HG03520 (cell line): ENCODE measurements at regions not wholly inside any gene's neighbourhood (a gene's known extent, or its start where the extent isn't known, plus 50 kb on each side); places are given as distances from the start of the nearest gene placed in this dataset.
A peak's percentile ranks its signal among the peaks of the same experiment; 100 is the strongest.
"Not testable (repeated sequence)": the region's sequence is repeated elsewhere in the genome, so short reads cannot be mapped to it uniquely, and the experiment has no call there.

Experiments used
- ATAC-seq: cut with Tn5 transposase; IDR thresholded peaks from one replicate; pipeline ENCODE4 v1.9.1; 2021; ENCODE audit warnings: mild to moderate bottlenecking, moderate library complexity; ENCODE audit not compliant: unreplicated experiment

DNA sequence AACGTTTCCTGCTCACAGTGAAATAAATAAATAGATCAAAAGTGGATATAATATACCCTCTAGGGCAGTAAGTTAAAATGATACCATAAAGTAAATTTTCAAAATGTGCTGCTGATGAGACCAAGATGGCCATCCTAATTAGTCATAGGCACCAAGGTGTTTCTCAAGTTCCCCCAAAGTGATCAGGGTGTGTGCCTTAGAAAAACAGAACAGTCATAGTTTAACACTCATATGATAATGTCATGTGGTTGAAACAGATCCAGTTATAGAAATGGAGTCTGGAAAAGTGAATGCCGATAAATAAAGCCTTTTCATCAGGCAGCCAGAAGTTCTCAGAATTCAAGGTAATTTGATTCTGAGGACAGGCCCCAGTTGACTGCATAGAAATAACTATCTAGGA, 161.5 kb upstream of the CDKN2B start:
- ATAC-seq, result no peak

DNA sequence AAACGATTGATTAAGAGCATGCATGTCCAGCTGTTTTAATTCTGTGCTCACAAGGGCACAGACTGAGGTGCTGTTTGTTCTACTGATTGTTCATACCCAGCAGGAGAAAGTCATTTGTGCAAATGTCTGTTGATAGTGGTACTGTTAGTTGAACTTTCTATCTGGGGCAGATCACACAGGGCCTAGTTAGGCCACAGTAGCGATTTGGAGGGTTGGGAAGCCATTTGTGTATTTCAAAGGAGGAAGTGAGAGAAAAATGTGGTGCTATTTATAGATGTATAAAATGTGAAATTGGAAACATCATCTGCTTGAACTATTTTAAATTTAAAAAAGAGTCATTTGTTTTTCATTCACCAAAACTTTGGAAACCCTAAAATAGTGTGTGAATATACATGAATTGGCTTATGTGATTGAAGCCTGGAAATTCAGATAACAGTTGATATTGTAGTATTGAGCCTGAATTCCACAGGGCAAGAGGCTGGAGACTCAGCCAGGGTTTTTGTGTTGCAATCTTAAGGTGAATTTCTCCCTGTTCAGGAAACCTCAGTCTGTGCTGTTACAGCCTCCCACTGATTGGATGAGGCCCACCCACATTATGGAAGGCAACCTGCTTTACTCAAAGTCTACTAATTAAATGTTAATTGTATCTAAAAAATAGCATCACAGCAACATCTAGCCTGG, 162.0 kb upstream of the CDKN2B start:
- ATAC-seq, result peak; percentile 55

DNA sequence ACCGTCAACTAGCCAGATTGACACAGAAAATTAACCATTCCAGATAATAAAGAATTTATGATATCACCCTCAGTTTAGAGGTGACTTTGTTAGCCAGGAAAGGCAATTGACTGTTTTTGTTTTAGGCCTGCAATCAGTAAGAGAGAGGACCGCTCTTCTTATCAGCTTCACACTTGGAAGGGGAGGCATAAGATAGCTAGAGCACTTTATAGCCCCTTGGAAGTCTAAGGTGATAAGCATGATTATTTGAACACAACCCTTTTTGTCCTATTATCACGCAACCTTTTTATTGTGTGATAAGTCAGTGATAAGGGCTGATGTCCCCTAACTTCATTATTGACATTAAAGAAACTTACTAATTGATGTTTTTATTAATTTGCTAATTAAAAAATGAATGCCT, 162.6 kb upstream of the CDKN2B start:
- no peak for ATAC-seq

DNA sequence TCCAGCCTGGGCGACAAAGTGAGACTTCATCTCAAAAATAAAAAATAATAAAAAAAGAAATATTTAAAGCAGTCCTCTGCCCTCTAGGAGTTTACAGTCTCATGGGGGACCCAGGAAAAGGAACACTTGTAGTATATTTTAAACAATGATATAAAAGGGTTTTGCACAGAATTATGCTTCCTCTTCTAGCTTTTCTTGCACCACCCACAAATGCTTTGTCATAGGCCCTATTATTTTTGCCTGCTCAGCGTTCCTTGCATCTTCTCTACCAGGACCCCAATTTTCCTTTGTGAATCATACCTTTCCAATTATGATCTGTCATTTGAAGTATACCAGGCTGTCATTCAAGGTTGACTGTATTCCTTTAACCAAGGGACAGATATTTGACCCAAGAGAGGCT, 164.8 kb upstream of the CDKN2B start:
- ATAC-seq, result no peak

DNA sequence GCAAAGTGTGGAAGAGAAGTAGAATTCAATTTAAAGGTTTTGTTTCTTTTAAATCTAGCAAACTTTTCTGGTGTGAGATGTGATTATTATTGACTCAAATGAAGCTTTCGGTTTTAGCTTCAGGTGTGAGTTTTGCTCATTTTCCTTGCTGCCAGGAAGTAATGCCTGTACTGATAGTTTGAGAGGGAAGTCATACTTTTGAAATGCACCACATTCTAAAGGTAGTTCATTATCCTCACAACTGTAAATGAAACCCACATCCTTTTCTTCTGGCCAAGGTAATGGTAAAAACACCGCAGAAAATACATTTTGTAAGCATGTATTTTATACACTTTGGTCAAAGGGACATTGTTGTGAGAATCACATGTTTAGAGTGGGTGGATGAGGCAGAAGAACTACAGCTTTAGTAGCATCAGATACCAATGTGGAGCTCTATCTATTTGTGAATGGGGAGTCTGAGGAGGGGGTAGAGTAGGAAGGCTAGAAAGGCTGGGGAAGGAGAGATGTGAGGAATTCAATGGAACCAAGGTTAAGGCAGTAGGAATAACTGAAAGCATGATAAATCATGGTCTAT, 167.0 kb upstream of the CDKN2B start:
- ATAC-seq, result no peak

DNA sequence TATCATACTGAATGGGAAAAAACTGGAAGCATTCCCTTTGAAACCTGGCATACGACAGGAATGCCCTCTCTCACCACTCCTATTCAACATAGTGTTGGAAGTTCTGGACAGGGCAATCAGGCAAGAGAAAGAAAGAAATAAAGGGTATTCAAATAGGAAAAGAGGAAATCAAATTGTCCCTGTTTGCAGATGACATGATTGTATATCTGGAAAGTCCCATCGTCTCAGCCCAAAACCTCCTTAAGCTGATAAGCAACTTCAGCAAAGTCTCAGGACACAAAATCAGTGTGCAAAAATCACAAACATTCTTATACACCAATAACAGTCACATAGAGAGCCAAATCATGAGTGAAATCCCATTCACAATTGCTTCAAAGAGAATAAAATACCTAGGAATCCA, 171.9 kb upstream of the CDKN2B start:
- not testable (repeated sequence) for ATAC-seq

DNA sequence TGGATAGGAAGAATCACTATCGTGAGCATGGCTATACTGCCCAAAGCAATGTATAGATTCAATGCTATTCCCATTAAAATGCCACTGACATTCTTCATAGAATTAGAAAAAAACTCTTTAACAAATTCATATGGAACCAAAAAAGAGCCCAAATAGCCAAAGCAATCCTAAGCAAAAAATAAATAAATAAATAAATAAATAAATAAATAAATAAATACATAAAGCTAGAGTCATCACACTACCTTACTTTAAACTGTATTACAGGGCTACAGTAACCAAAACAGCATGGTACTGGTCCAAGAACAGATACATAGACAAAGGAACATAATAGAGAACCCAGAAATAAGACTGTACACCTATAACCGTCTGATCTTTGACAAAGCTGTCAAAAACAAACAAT, 180.4 kb upstream of the CDKN2B start:
- ATAC-seq, result no peak

DNA sequence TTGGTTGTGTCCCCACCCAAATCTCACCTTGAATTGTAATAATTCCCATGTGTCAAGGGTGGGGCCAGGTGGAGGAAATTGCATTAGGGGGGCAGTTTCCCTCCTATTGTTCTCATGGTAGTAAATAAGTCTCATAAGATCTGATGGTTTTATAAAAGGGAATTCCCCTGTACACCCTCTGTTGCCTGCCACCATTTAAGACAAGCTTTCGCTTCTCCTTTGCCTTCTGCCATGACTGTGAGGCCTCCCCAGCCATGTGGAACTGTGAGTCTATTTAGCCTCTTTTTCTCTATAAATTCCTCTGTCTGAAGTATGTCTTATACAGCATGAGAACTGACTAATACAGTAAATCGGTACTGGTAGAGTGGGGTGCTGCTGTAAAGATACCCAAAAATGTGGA, 187.9 kb upstream of the CDKN2B start:
- ATAC-seq, result peak; percentile 76

DNA sequence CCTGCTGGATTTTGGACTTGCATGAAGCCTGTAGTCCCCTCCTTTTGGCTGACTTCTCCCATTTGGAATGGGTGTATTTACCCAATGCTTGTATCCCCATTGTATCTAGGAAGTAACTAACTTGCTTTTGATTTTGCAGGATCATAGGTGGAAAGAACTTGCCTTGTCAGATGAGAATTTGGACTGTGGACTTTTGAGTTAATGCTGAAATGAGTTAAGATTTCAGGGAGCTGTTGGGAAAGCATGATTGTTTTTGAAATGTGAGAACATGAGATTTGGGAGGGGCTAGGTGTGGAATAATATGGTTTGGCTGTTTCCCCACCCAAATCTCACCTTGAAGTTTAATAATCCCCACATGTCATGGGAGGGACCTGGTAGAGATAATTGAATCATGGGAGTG, 189.6 kb upstream of the CDKN2B start:
- no peak for ATAC-seq

DNA sequence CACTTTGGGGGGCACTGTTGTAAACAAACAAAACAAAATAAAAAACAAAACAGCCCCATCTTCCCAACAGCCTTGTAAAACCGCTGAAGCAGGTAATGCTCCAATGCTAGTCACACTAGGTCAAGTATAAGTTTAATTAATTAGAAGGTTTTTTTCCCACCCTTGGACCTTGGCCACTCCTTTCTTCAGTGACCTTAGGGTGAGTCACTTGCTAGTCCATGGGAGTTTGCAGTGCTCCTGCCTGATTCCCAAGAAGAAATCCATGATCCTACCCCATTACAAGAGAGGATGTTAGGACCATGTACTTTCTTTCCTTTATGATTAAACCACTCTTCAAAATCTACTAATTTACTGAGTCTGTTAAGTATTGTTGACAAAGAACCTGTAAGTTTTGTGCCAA, 192.2 kb upstream of the CDKN2B start:
- ATAC-seq, result no peak

DNA sequence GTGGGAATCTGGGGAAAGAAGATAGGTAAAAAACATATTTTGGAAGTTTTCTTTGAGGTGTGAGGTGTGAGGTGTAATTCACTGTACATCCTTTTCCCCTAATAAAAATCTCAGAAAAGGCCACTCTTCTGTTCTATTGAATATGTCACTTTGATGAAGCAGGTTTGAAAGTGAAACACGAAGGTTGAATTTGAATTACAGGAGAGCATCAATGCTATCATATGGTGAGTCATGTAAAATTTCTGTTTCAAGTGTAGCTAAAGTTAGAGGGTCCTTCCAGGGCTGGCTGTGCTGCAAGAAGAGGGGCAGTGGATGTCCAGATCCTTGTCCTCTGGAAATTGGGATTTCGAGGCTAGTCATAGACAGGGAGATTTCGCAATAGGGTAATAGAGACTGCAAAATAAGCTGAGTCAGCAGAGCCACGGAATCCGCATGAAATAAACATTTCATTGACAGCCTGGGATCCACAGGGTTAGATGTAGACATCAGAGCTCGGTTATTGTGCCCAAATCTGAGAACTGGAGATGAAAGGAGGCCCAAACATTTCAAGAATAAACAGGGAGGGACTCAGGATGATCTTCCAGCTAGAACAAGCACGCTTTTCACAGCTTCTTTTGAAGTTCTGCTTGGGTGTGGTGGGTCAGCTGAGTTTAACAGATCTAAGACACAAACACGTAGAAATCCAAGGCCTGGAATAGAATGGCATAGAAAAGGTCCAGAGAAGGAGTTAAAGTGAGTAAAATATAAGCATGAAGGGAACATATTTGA, 194.4 kb upstream of the CDKN2B start:
- no peak for ATAC-seq

DNA sequence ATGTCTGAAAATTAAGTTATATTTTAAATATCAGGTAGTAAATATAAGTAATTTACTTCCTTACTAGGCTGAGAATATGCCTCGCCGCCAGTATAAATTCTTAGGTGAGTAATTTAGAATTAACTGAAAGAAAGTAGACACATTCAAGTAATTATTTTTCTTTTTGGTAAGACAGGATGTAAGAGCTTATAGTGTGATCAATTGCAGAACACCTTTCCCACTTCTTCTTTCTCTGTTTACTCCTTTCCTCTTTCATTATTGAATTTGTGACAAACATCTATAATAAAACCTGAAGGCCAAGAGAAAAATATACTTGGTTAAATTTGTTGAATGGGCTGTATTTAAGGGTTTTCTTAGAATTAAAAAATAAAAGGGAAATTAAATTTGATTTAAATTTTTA, 195.1 kb upstream of the CDKN2B start:
- ATAC-seq, result no peak

DNA sequence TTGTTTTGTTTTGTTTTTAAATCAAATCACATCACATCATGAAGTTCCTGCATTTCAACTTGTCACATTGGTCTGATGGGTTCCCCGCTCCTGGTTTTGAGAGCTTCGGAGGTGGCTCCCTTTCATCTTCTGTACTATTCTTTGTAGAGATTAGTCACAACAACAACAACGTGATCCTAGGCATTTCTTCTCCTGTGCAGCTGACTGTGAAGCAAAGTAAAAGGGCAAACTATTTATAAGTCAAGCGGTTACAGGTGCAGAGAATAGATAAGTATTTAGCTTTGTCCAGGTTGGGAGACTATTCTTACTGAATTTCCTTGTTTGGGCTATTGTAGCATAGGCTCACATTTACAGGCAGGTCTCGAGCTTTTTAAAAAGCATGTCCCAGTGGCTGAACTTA, 197.7 kb upstream of the CDKN2B start:
- no peak for ATAC-seq

DNA sequence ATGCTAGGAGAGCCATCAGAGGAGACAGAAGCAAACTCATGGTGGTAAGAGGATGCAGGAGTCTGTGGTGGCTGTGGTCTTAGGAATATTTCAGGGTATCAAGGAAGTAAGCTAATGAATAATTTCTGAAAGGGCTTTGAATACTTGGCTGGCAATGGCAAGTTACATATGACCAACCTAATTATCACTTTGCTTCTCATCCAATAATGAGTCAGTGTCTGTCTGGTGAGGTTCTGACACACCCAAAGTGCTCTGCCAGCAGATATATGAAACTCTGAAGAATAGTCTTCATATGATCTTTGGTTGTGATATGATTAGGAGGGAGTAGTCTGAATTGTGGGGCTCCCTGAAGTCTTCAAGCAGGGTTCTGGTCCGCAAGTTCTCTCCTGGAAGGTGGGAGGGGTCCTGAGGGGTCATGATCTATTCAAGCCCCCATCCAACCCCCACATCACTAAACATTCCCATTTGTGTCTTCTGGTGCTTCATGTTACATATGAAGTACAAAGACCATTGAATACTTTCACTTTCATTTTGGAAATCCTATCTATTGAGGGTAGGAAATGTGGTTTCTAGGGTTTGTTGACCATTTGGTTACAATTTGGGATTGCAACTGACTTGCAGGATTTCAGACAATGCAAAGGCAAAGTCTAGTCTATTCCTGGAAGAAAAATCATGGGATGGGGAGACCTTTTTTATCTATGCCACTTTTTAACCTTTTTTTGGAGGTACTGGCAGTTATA, 199.9 kb upstream of the CDKN2B start:
- peak; percentile 44 for ATAC-seq

DNA sequence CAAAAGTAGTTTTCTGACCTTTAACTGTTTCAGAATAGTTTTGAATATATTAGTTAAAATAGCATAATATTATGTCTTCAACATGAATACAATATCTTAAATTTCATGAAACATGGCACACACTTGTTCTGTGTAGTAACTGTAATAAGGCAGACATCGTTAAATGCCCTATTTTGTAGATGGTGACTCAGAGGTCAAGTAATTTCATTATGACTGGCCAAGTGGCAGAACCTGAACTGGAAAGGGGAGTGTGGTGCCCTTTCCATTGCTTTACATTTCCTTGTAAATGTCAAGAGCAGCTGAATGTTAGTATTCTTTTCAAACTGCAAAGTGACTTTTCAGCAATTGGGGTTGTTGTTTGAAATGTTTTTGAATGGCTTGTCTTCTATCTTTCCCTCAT, 201.2 kb upstream of the CDKN2B start:
- no peak for ATAC-seq

DNA sequence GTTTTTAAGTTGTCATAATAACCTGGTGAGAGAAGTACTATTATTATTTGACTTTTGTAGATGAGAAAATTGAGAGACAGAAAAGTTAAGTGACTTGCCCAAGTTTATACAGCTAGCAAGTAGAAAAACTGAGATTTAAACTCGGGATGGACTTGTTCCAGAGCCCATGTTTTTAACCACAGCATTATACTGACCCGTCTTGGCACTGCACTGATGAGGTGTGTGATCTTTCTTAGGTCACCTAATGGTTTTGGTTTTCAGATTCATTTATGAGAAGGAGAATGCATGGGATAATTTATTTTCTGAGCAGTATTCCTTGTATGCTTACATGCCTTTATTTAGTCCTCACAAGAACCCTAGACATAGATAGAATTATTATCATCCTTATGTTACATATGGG, 201.8 kb upstream of the CDKN2B start:
- ATAC-seq, result no peak

DNA sequence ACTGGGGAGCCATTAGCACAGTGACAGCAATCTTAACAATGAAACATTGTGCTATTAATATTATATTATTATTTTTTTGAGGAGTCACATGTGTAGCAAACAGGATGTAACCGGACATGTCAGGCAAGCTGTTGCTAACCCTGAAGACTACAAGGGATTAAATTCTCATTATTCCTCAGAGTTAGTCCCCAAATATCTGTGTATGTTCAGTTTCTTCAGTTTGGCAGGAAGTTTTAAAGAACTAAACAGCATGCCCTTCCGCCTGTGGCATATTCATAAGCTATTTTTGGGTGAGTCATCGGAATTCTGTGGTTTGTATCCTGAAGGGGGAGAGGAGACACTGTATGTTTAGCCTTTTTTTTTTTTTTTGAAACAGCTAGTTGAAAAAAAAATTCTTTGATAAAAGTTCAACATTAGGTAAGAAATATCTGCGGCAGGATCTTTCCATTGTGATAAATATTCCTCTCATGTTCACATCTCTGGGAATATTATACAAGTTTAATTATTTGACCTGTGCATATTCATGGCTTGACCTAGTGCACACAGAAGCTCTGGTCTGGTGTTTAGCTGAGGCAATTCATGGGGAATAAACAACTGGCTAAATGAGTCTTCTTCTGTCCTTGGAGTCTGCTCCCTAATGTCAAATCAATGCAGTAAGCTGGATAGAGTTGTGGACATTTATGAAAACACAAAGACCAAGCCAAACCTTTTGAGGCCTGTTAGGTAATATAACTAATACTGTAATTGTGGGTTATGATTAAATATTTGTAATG, 202.7 kb upstream of the CDKN2B start:
- ATAC-seq, result no peak

DNA sequence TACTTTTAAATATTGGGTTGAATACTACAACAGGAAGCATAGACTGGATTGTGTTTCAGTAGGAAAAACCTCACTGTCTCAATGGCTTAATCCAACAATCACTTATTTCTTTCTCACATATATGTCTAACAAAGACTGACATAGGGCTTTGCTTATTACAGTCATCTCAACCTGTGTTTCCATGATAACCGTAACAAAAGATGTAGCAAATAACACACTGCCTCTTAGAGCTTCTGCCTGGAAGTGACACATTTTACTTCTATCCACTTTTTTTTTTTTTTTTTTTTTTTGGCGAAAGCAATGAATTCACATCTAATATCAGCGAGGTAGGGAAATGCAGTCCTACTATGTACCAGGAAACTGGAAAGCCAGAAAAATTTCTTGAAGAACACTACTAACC, 204.9 kb upstream of the CDKN2B start:
- ATAC-seq, result no peak

DNA sequence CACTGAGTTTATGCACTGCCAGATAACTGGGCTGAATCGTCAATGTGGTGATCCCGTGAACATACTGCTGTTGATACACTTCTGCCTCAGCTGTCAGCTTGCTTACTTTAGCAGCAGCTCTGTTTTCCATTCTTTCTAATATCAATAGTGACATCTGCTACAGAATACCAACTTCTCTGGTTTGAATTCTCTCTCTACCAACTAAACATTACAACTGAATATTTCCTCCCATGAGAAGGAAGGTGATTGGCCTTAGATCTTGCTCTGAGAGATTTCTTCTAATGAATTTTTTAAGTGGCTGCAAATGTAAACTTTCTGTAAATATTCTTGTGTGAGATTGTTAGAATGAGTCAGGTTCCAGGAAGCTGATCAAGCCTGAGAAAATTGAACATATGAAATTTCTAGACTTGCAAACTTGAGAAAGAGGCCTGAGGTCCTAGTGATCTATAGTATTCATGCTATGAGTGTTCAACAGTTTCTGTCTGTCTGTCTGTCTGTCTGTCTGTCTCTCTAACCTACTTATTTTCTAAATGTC, 205.5 kb upstream of the CDKN2B start:
- ATAC-seq, result no peak

DNA sequence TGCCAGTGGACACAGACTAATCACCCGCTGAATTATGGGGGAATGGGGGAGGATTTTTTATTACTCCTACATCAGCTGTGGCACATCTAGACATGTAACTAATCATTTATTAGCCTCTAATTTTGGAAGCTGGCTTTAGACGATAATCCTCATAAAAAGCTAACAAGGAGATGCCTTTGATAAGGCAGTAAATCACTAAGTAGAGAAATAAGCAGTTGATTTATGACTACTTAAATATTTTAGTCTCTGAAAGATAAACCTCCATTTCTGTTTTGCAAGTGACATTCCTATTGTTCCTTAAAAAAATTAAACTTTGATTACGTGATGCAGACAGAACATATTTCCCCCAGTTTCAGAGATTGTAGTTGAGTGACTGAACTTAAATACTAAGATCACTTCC, 206.4 kb upstream of the CDKN2B start:
- no peak for ATAC-seq

DNA sequence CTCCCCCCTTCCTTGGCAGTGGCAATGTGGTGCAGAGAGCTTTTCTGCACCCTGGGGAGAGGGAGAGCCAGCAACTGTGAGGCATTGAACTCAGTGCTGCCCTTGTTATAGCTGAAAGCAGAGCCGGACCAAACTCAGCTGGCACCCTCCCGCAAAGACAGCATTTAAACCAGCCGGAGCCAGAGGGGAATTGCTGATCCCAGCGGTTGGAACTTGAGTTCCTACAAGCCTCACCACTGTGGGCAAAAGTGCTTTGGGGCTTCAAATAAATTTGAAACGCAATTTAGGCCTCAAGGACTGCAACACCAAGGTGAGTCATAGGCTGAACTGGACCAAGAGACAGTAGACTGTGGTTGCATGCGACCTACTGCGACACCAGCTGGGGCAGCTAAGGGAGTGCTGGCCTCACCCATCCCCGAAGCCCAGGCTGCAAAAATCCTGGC, 207.6 kb upstream of the CDKN2B start:
- ATAC-seq, result no peak
